Activated T-helper 17 cell treated with anti-CD3 and anti-CD28 coated beads, Interleukin-2, amount 50 U/mL, for 72 hours (primary cell): ENCODE measurements at regions not wholly inside any gene's neighbourhood (a gene's known extent, or its start where the extent isn't known, plus 50 kb on each side); places are given as distances from the start of the nearest gene placed in this dataset.

Experiments
- ATAC-seq: fragments of 150-1000 bp; cut with Tn5 transposase; replicated peaks from 2 replicates; pipeline ENCODE4 v1.10.0; 2021; ENCODE audit warnings: mild to moderate bottlenecking, moderate library complexity
- H3K27ac Mint-ChIP-seq: one replicate; pipeline ENCODE4 v1.8.0; 2022; ENCODE audit warnings: mixed read lengths
- H3K27me3 Mint-ChIP-seq: one replicate; pipeline ENCODE4 v1.8.0; 2022; ENCODE audit warnings: mixed read lengths
- H3K36me3 Mint-ChIP-seq: one replicate; pipeline ENCODE4 v1.8.0; 2022; ENCODE audit warnings: low read depth, mild to moderate bottlenecking, mixed read lengths
- H3K4me1 Mint-ChIP-seq: one replicate; pipeline ENCODE4 v1.8.0; 2022; ENCODE audit warnings: mixed read lengths
- H3K4me3 Mint-ChIP-seq: one replicate; pipeline ENCODE4 v1.8.0; 2022; ENCODE audit warnings: mild to moderate bottlenecking, mixed read lengths
- H3K9me3 Mint-ChIP-seq: one replicate; pipeline ENCODE4 v1.8.0; 2022; ENCODE audit warnings: mixed read lengths

DNA sequence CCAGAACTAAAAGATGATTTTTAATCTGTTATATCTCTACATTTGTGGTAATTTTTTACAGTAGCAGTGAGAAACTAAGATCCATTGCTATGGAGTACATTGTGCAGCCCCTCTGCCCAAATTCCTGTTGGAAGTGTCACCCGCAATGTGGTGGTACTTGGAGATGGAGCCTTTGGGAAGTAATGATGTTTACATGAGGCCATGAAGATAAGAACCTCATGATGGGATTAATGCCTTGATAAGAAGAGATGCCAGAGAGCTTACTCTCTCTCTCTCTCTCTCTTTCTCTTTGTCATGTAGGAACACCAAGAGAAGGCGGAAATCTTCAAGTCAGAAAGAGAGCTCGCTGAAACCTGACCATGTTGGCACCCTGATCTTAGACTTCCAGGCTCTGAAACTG is 535.4 kb downstream of the PID1 start:
- no peak for ATAC-seq
- Mint-ChIP-seq H3K27ac (no peak overlapping the region), H3K9me3 (peaks cover 10% of the 10 kb centered on the region), H3K4me1 (no peaks in the 10 kb centered on the region), H3K4me3 (no peak overlapping the region), H3K27me3 (no peaks in the 10 kb centered on the region), H3K36me3 (no peaks in the 10 kb centered on the region)

GRCh38 chr2:228731517-228731916 is 539.6 kb downstream of the PID1 start:
- H3K4me1 Mint-ChIP-seq: no peaks in the 10 kb centered on the region
- no peak for ATAC-seq
- no peak overlapping the region for H3K4me3 Mint-ChIP-seq
- no peaks in the 10 kb centered on the region for H3K27me3 Mint-ChIP-seq
- H3K27ac Mint-ChIP-seq: no peak overlapping the region
- no peaks in the 10 kb centered on the region for H3K36me3 Mint-ChIP-seq
- H3K9me3 Mint-ChIP-seq: no peaks in the 10 kb centered on the region

GRCh38 chr2:228728961-228729360 is 542.1 kb downstream of the PID1 start:
- Mint-ChIP-seq H3K4me3 (no peak overlapping the region), H3K27me3 (no peaks in the 10 kb centered on the region), H3K36me3 (no peaks in the 10 kb centered on the region), H3K27ac (no peak overlapping the region), H3K9me3 (no peaks in the 10 kb centered on the region), H3K4me1 (no peaks in the 10 kb centered on the region)
- ATAC-seq: no peak

DNA sequence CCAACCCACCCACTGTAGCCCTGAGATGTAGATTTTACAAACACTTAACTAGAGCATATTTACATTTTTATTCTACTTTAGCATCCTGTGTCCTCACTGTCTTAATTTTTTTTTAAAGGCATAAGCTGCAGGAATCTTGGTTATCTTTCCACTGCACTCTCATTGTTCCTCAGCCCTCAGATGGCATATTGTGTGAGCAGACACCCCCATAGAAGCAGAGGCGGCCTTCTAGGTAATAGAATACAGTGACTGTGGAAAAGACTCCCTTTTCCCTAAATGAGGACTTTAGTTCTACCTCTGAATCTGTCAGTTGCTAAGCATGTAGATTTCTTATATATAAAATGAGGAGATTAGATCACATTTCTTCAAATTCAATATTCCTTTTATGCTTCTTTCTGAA is 543.5 kb upstream of the SPHKAP start:
- H3K36me3 Mint-ChIP-seq: no peaks in the 10 kb centered on the region
- no peaks in the 10 kb centered on the region for H3K4me1 Mint-ChIP-seq

GRCh38 chr2:228723599-228723998 is 542.1 kb upstream of the SPHKAP start:
- Mint-ChIP-seq H3K27me3 (no peaks in the 10 kb centered on the region), H3K9me3 (peaks cover 4% of the 10 kb centered on the region), H3K4me3 (no peak overlapping the region), H3K4me1 (no peaks in the 10 kb centered on the region), H3K27ac (no peak overlapping the region), H3K36me3 (no peaks in the 10 kb centered on the region)
- no peak for ATAC-seq

More for the DNA sequence above, 543.5 kb upstream of the SPHKAP start:
- peaks cover 4% of the 10 kb centered on the region for H3K9me3 Mint-ChIP-seq
- ATAC-seq: no peak
- H3K27ac Mint-ChIP-seq: no peak overlapping the region
- H3K4me3 Mint-ChIP-seq: no peak overlapping the region
- H3K27me3 Mint-ChIP-seq: no peaks in the 10 kb centered on the region

DNA sequence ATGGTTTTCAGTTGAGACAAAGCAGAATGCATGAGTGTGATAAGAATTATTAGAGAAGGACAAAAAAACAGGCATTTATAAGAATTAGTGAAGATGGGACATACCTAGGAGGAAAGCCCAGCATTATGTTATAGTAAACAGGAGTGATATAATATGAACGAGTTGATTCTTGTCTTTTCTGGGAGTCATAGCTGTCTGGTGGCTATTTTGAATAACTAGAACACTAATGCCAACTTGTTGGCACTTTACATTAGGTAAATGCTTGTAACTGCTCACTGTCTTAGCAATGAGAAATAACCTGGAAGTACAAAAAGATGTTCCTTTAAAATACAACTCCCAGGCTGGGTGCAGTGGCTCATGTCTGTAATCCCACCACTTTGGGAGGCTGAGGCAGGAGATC is 540.8 kb upstream of the SPHKAP start:
- Mint-ChIP-seq H3K27ac (no peak overlapping the region), H3K9me3 (peaks cover 4% of the 10 kb centered on the region), H3K36me3 (no peaks in the 10 kb centered on the region), H3K4me1 (no peaks in the 10 kb centered on the region), H3K27me3 (no peaks in the 10 kb centered on the region), H3K4me3 (no peak overlapping the region)
- no peak for ATAC-seq

DNA sequence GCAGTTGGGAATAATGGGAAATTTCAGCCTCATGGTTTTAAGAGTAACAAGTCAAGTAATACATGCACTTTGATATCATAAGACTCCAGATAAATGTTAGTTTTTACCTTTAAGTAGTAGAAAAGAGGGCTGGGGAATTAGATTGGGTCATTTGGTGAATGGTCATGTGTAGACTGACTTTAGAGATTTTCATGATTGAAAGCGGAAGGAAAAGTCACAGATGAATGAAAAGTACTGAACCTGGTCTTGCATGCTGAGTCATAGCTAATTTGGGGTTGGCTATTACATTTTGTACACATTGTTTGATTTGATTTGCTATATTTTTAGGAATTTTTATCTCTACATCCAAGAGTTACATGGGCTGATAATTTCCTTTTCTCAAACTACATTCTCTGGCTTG is 539.4 kb upstream of the SPHKAP start:
- Mint-ChIP-seq H3K9me3 (peaks cover 4% of the 10 kb centered on the region), H3K4me3 (no peak overlapping the region), H3K27ac (no peak overlapping the region), H3K27me3 (no peaks in the 10 kb centered on the region), H3K4me1 (no peaks in the 10 kb centered on the region), H3K36me3 (no peaks in the 10 kb centered on the region)
- no peak for ATAC-seq

GRCh38 chr2:228709788-228710371 is 528.4 kb upstream of the SPHKAP start:
- no peaks in the 10 kb centered on the region for H3K27me3 Mint-ChIP-seq
- H3K36me3 Mint-ChIP-seq: no peaks in the 10 kb centered on the region
- H3K27ac Mint-ChIP-seq: no peak overlapping the region
- no peaks in the 10 kb centered on the region for H3K4me1 Mint-ChIP-seq
- H3K9me3 Mint-ChIP-seq: peaks cover 8% of the 10 kb centered on the region
- ATAC-seq: no peak
- no peak overlapping the region for H3K4me3 Mint-ChIP-seq

DNA sequence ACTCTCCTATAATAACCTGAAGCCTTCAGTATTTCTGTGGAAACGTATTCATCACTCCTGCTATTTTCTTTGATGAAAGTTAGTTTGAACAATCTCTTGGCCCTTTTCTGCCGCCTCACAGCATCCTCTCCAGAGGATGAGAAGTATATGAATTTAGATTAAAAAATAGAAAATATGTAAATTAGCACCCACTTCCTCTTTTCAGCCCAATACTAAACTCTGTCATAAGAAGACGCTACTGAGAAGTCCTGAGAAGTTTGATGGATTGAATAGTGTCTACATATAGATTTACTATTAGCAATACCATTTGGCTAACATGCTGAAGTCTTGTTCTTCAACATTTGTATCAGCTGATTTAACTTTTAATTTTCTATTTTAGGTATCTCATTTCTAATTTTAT is 526.4 kb upstream of the SPHKAP start:
- no peak for ATAC-seq
- no peak overlapping the region for H3K27ac Mint-ChIP-seq
- H3K9me3 Mint-ChIP-seq: peaks cover 4% of the 10 kb centered on the region
- H3K4me3 Mint-ChIP-seq: no peak overlapping the region
- H3K4me1 Mint-ChIP-seq: no peaks in the 10 kb centered on the region
- H3K27me3 Mint-ChIP-seq: no peaks in the 10 kb centered on the region
- H3K36me3 Mint-ChIP-seq: no peaks in the 10 kb centered on the region

GRCh38 chr2:228705318-228705717 is 523.8 kb upstream of the SPHKAP start:
- Mint-ChIP-seq H3K4me1 (no peaks in the 10 kb centered on the region), H3K36me3 (no peaks in the 10 kb centered on the region), H3K27me3 (no peaks in the 10 kb centered on the region), H3K9me3 (peaks cover 4% of the 10 kb centered on the region), H3K4me3 (no peak overlapping the region), H3K27ac (no peak overlapping the region)
- no peak for ATAC-seq

- Mint-ChIP-seq H3K4me1 (no peaks in the 10 kb centered on the region), H3K27me3 (no peaks in the 10 kb centered on the region), H3K9me3 (peaks cover 4% of the 10 kb centered on the region), H3K4me3 (no peak overlapping the region), H3K27ac (no peak overlapping the region), H3K36me3 (no peaks in the 10 kb centered on the region)
- ATAC-seq: no peak
Measured at GRCh38 chr2:228703152-228703551, 521.7 kb upstream of the SPHKAP start.

DNA sequence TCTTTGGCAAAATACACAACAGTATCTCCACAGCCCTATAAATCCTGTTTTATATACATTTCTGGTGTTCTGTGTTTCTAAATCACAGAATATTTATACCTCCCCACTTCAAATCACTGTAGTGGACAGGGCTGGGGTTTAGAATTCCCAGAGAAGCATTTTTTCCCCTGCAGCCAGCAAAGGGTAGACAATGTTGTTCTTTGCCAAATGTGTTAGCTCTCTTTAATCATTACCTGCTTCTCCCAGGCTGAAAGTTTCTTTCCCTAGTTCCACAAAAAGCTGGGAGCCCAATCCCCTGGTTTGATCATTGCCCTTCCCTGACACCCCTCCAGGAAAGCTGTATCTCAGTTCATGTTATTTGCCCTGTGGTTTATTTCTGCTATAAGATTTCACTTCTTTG is 520.0 kb upstream of the SPHKAP start:
- Mint-ChIP-seq H3K27me3 (no peaks in the 10 kb centered on the region), H3K36me3 (no peaks in the 10 kb centered on the region), H3K27ac (no peak overlapping the region), H3K9me3 (peaks cover 4% of the 10 kb centered on the region), H3K4me1 (no peaks in the 10 kb centered on the region), H3K4me3 (no peak overlapping the region)
- ATAC-seq: no peak

- Mint-ChIP-seq H3K4me1 (no peaks in the 10 kb centered on the region), H3K27ac (no peak overlapping the region), H3K4me3 (no peak overlapping the region), H3K9me3 (peaks cover 2% of the 10 kb centered on the region), H3K36me3 (no peaks in the 10 kb centered on the region), H3K27me3 (no peaks in the 10 kb centered on the region)
- ATAC-seq: no peak
Measured at GRCh38 chr2:228700638-228701037, 519.2 kb upstream of the SPHKAP start.

DNA sequence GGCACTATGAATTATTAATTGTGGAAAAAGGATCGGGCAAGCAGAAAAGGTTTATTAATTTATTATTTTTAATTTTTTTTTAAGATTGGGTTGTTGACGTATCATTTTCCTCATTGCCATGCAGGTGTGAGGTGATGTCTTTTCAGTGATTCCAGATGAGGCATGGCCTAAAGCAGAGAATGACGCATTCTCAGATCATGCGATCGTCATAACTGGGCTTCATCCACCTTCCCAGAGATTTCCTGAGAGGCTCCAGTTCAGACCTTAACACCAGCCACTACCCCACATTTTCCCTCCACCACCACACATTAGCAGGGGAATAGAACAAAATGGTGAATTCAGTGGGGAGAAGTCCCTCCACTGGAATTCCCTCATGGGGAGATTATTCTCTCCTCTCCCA is 518.4 kb upstream of the SPHKAP start:
- H3K27ac Mint-ChIP-seq: no peak overlapping the region
- no peaks in the 10 kb centered on the region for H3K9me3 Mint-ChIP-seq
- H3K36me3 Mint-ChIP-seq: no peaks in the 10 kb centered on the region
- no peak overlapping the region for H3K4me3 Mint-ChIP-seq
- no peaks in the 10 kb centered on the region for H3K4me1 Mint-ChIP-seq
- no peak for ATAC-seq
- no peaks in the 10 kb centered on the region for H3K27me3 Mint-ChIP-seq

DNA sequence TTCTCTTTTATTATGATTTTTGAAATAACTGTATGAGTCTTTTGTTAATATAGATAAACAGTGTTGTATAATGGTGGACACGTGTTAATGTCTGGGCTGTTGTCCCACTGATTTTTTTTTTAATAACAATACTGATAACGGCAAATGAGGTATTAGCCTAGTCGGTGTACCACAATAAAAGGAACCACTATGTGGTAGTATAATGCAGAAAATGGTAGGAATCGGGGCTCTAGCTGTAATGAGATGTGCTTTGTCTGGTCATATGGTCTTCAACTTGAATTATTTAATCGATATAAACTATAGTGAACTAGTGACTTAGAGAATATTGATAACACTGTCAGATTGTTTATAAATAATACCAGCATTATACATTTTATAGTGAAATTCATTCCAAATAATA is 517.9 kb upstream of the SPHKAP start:
- no peaks in the 10 kb centered on the region for H3K4me1 Mint-ChIP-seq
- no peaks in the 10 kb centered on the region for H3K36me3 Mint-ChIP-seq
- H3K9me3 Mint-ChIP-seq: peaks cover 2% of the 10 kb centered on the region
- H3K27ac Mint-ChIP-seq: no peak overlapping the region
- no peaks in the 10 kb centered on the region for H3K27me3 Mint-ChIP-seq
- ATAC-seq: no peak
- no peak overlapping the region for H3K4me3 Mint-ChIP-seq

- H3K27me3 Mint-ChIP-seq: no peaks in the 10 kb centered on the region
- H3K27ac Mint-ChIP-seq: no peak overlapping the region
- ATAC-seq: no peak
- peaks cover 6% of the 10 kb centered on the region for H3K9me3 Mint-ChIP-seq
- H3K4me3 Mint-ChIP-seq: no peak overlapping the region
- no peaks in the 10 kb centered on the region for H3K4me1 Mint-ChIP-seq
- H3K36me3 Mint-ChIP-seq: no peaks in the 10 kb centered on the region
Measured at GRCh38 chr2:228698963-228699362, 517.5 kb upstream of the SPHKAP start.
